GM23338 (cell line): ENCODE measurements at regions not wholly inside any gene's neighbourhood (a gene's known extent, or its start where the extent isn't known, plus 50 kb on each side); places are given as distances from the start of the nearest gene placed in this dataset.

Source experiments
- ATAC-seq: fragments of 200-7000 bp; cut with Tn5 transposase; 3 replicates; pipeline ENCODE4 v1.9.1; 2020
- DNase-seq: peaks from one replicate; pipeline ENCODE4 v3.0.0-alpha.2; 2015; ENCODE audit warnings: low spot score
- H2AFZ ChIP-seq: fragments of 200-600 bp; sonication (generic); 2 replicates; pipeline ENCODE4 v1.8.0; 2016; ENCODE audit warnings: antibody characterized with exemption, mild to moderate bottlenecking, moderate library complexity
- H3F3A ChIP-seq: fragments of 200-600 bp; sonication (generic); replicated peaks from 2 replicates; pipeline ENCODE4 v1.8.0; 2017; ENCODE audit warnings: antibody characterized with exemption, mixed run types, low read depth
- H3K27ac ChIP-seq: fragments of 200-600 bp; sonication (generic); 2 replicates; pipeline ENCODE4 v1.6.1; 2016; ENCODE audit warnings: low read depth
- H3K27me3 ChIP-seq: fragments of 200-600 bp; sonication (generic); 2 replicates; pipeline ENCODE4 v1.8.0; 2016; ENCODE audit warnings: mild to moderate bottlenecking, mixed run types, moderate library complexity; ENCODE audit not compliant: insufficient read depth
- H3K36me3 ChIP-seq: fragments of 200-600 bp; sonication (generic); 2 replicates; pipeline ENCODE4 v1.8.0; 2016; ENCODE audit warnings: mild to moderate bottlenecking; ENCODE audit not compliant: insufficient read depth
- H3K4me1 ChIP-seq: fragments of 200-600 bp; sonication (generic); 2 replicates; pipeline ENCODE4 v1.8.0; 2016; ENCODE audit warnings: mild to moderate bottlenecking, moderate library complexity; ENCODE audit not compliant: insufficient read depth
- H3K4me2 ChIP-seq: fragments of 200-600 bp; sonication (generic); 2 replicates; pipeline ENCODE4 v1.7.1; 2017; ENCODE audit warnings: mixed run types
- H3K4me3 ChIP-seq: fragments of 200-600 bp; sonication (generic); 2 replicates; pipeline ENCODE4 v1.6.1; 2016; ENCODE audit warnings: mixed run types
- H3K79me2 ChIP-seq: fragments of 200-600 bp; sonication (generic); replicated peaks from 2 replicates; pipeline ENCODE4 v1.8.0; 2017; ENCODE audit warnings: mild to moderate bottlenecking; ENCODE audit not compliant: insufficient read depth
- H3K9me2 ChIP-seq: fragments of 200-600 bp; sonication (generic); 2 replicates; pipeline ENCODE4 v1.8.0; 2017; ENCODE audit not compliant: insufficient read depth
- H4K20me1 ChIP-seq: fragments of 200-600 bp; sonication (generic); replicated peaks from 2 replicates; pipeline ENCODE4 v1.8.0; 2017; ENCODE audit warnings: mild to moderate bottlenecking; ENCODE audit not compliant: insufficient read depth
- H3K27ac Mint-ChIP-seq: 2 replicates; pipeline ENCODE4 v1.8.0; 2020; ENCODE audit warnings: inconsistent platforms, mild to moderate bottlenecking, moderate library complexity, mixed read lengths
- H3K27me3 Mint-ChIP-seq: 3 replicates; pipeline ENCODE4 v1.8.0; 2022; ENCODE audit warnings: low read depth, mild to moderate bottlenecking, moderate library complexity, mixed read lengths, inconsistent platforms; ENCODE audit not compliant: insufficient read depth, poor library complexity
- H3K36me3 Mint-ChIP-seq: 3 replicates; pipeline ENCODE4 v1.8.0; 2021; ENCODE audit warnings: low read depth, mild to moderate bottlenecking, inconsistent platforms, moderate library complexity, mixed read lengths
- H3K4me1 Mint-ChIP-seq: 3 replicates; pipeline ENCODE4 v1.8.0; 2020; ENCODE audit warnings: mild to moderate bottlenecking, inconsistent platforms, mixed read lengths
- H3K4me3 Mint-ChIP-seq: 3 replicates; pipeline ENCODE4 v1.8.0; 2021; ENCODE audit warnings: moderate library complexity, mild to moderate bottlenecking, inconsistent platforms, mixed read lengths
- H3K9me3 Mint-ChIP-seq: 3 replicates; pipeline ENCODE4 v1.8.0; 2020; ENCODE audit warnings: moderate library complexity, mild to moderate bottlenecking, inconsistent platforms, mixed read lengths
- CREB1 ChIP-seq: fragments of 250-450 bp; sonication (Bioruptor Pico); IDR thresholded peaks from 2 replicates; pipeline ENCODE4 v1.5.0; 2020; ENCODE audit warnings: low read depth, mild to moderate bottlenecking, moderate library complexity
- CTCF ChIP-seq, 2 experiments: fragments of 200-600 bp in 1 of 2; sonication (generic) in 1 of 2; conservative IDR thresholded peaks; 2 replicates each; pipeline versions ENCODE4 v1.5.1 to v1.6.1; 2016 to 2017; ENCODE audit warnings: antibody characterized with exemption in 2 of 2, low read depth in 2 of 2, mild to moderate bottlenecking in 2 of 2, moderate library complexity in 1 of 2
- ETS1 ChIP-seq: IDR thresholded peaks from 2 replicates; pipeline ENCODE4 v1.6.1; 2016; ENCODE audit warnings: antibody characterized with exemption
- EZH2 ChIP-seq: fragments of 200-600 bp; sonication (generic); IDR thresholded peaks from one replicate; pipeline ENCODE4 v1.8.0; 2017; ENCODE audit warnings: antibody characterized with exemption, mild to moderate bottlenecking, low read depth; ENCODE audit not compliant: unreplicated experiment
- EZH2phosphoT487 ChIP-seq: fragments of 200-600 bp; sonication (generic); IDR thresholded peaks from one replicate; pipeline ENCODE4 v1.8.1; 2018; ENCODE audit warnings: antibody characterized with exemption; ENCODE audit not compliant: unreplicated experiment
- NANOG ChIP-seq: IDR thresholded peaks from 2 replicates; pipeline ENCODE4 v1.6.1; 2016; ENCODE audit warnings: antibody characterized with exemption, borderline replicate concordance
- POLR2AphosphoS5 ChIP-seq: IDR thresholded peaks from 2 replicates; pipeline ENCODE4 v1.6.1; 2016; ENCODE audit warnings: antibody characterized with exemption, low read depth
- STAT1 ChIP-seq: IDR thresholded peaks from one replicate; pipeline ENCODE4 v1.6.1; 2016; ENCODE audit warnings: antibody characterized with exemption; ENCODE audit not compliant: unreplicated experiment
- ZNF114 ChIP-seq: fragments of 250-450 bp; sonication (Bioruptor Pico); IDR thresholded peaks from 2 replicates; pipeline ENCODE4 v1.5.0; 2020; ENCODE audit warnings: mild to moderate bottlenecking, moderate library complexity

- Histone ChIP-seq H3K4me1 (peaks cover 8% of the 10 kb centered on the region), H2AFZ (no peak overlapping the region), H3F3A (no peaks in the 10 kb centered on the region), H3K9me2 (peaks cover 9% of the 10 kb centered on the region), H3K4me2 (0 out of 2 replicates have a peak overlapping the region, but pooled peaks have one; percentile 4), H3K4me3 (no peak overlapping the region), H3K27me3 (no peaks in the 10 kb centered on the region), H3K79me2 (no peaks in the 10 kb centered on the region), H3K36me3 (no peaks in the 10 kb centered on the region), H4K20me1 (no peaks in the 10 kb centered on the region), H3K27ac (no peak overlapping the region)
- DNase-seq (no peak), ATAC-seq (no peak)
- no peak overlapping the region for H3K4me3 Mint-ChIP-seq
- H3K36me3 Mint-ChIP-seq: no peaks in the 10 kb centered on the region
- TF ChIP-seq POLR2AphosphoS5 (no peak), NANOG (no peak)
- no peak overlapping the region for H3K27ac Mint-ChIP-seq
- no peaks in the 10 kb centered on the region for H3K27me3 Mint-ChIP-seq
- no peaks in the 10 kb centered on the region for H3K9me3 Mint-ChIP-seq
- peaks cover 7% of the 10 kb centered on the region for H3K4me1 Mint-ChIP-seq
Measured at GRCh38 chr1:57927003-57927402, 503.1 kb upstream of the DAB1 start.

GRCh38 chr1:57926025-57926552 is 502.2 kb upstream of the DAB1 start:
- no peaks in the 10 kb centered on the region for H3K27me3 ChIP-seq
- H3K27ac Mint-ChIP-seq: no peak overlapping the region
- H3K4me3 ChIP-seq: no peak overlapping the region
- H3K27me3 Mint-ChIP-seq: no peaks in the 10 kb centered on the region
- H2AFZ ChIP-seq: no peak overlapping the region
- ATAC-seq (no peak), DNase-seq (no peak)
- no peak overlapping the region for H3K4me3 Mint-ChIP-seq
- H3K4me1 Mint-ChIP-seq: peaks cover 7% of the 10 kb centered on the region
- H3K36me3 ChIP-seq: no peaks in the 10 kb centered on the region
- H3K4me2 ChIP-seq: no peak overlapping the region
- H3K36me3 Mint-ChIP-seq: no peaks in the 10 kb centered on the region
- H3K79me2 ChIP-seq: no peaks in the 10 kb centered on the region
- H3F3A ChIP-seq: no peaks in the 10 kb centered on the region
- H3K9me3 Mint-ChIP-seq: no peaks in the 10 kb centered on the region
- H3K27ac ChIP-seq: no peak overlapping the region
- peaks cover 9% of the 10 kb centered on the region for H3K9me2 ChIP-seq
- no peaks in the 10 kb centered on the region for H4K20me1 ChIP-seq
- H3K4me1 ChIP-seq: peaks cover 8% of the 10 kb centered on the region
- TF ChIP-seq CTCF (conservative IDR thresholded peaks at IDR 0.05; ENCODE audit: low read depth in 2 of 2): no peak
- TF ChIP-seq CREB1 (CRISPR knock-in tag): no peak
- TF ChIP-seq ZNF114 (CRISPR knock-in tag): no peak
- TF ChIP-seq ETS1: no peak
- no peak for TF ChIP-seq STAT1
- TF ChIP-seq EZH2: no peak
- no peak for TF ChIP-seq EZH2phosphoT487
